ENCODE measurements at regions not wholly inside any gene's neighbourhood (a gene's known extent, or its start where the extent isn't known, plus 50 kb on each side); places are given as distances from the start of the nearest gene placed in this dataset.

- Mint-ChIP-seq H3K9me3 (no peaks in the 10 kb centered on the region), H3K4me1 (ENCODE audit: low read depth) (no peaks in the 10 kb centered on the region)
Observed at GRCh38 chr12:82047446-82047845, 288.3 kb upstream of the PPFIA2 start.

GRCh38 chr12:82040987-82041743 lies 282.0 kb upstream of the PPFIA2 start:
- Mint-ChIP-seq H3K4me1 (ENCODE audit: low read depth) (no peaks in the 10 kb centered on the region), H3K27me3 (ENCODE audit: low read depth) (no peaks in the 10 kb centered on the region), H3K9me3 (no peaks in the 10 kb centered on the region), H3K4me3 (no peak overlapping the region), H3K36me3 (ENCODE audit: insufficient read depth) (no peaks in the 10 kb centered on the region)
- DNase-seq (no peak), ATAC-seq (no peak)

More at GRCh38 chr12:82047446-82047845, 288.3 kb upstream of the PPFIA2 start:
- Mint-ChIP-seq H3K36me3 (ENCODE audit: insufficient read depth) (no peaks in the 10 kb centered on the region), H3K4me3 (no peak overlapping the region), H3K27me3 (ENCODE audit: low read depth) (no peaks in the 10 kb centered on the region)
- ATAC-seq (no peak), DNase-seq (no peak)

- no peak overlapping the region for H3K4me3 Mint-ChIP-seq
- peaks cover 4% of the 10 kb centered on the region for H3K9me3 Mint-ChIP-seq
- no peak for ATAC-seq
- H3K36me3 Mint-ChIP-seq (ENCODE audit: insufficient read depth): no peaks in the 10 kb centered on the region
- no peak for DNase-seq
- H3K27me3 Mint-ChIP-seq (ENCODE audit: low read depth): no peaks in the 10 kb centered on the region
- no peaks in the 10 kb centered on the region for H3K4me1 Mint-ChIP-seq (ENCODE audit: low read depth)
Observed at GRCh38 chr12:82034769-82035168, 275.6 kb upstream of the PPFIA2 start.

- no peaks in the 10 kb centered on the region for H3K36me3 Mint-ChIP-seq (ENCODE audit: insufficient read depth)
- peaks cover 1% of the 10 kb centered on the region for H3K27me3 Mint-ChIP-seq (ENCODE audit: low read depth)
- ATAC-seq (no peak), DNase-seq (no peak)
- no peak overlapping the region for H3K4me3 Mint-ChIP-seq
- peaks cover 2% of the 10 kb centered on the region for H3K9me3 Mint-ChIP-seq
- peaks cover 6% of the 10 kb centered on the region for H3K4me1 Mint-ChIP-seq (ENCODE audit: low read depth)
Observed at GRCh38 chr12:82029936-82030335, 270.8 kb upstream of the PPFIA2 start.

- Mint-ChIP-seq H3K36me3 (ENCODE audit: insufficient read depth) (no peaks in the 10 kb centered on the region), H3K27me3 (ENCODE audit: low read depth) (peaks cover 2% of the 10 kb centered on the region), H3K9me3 (no peaks in the 10 kb centered on the region), H3K4me1 (ENCODE audit: low read depth) (peaks cover 6% of the 10 kb centered on the region), H3K4me3 (no peak overlapping the region)
- DNase-seq (no peak), ATAC-seq (no peak)
Observed at GRCh38 chr12:82028772-82029171, 269.6 kb upstream of the PPFIA2 start.

DNA sequence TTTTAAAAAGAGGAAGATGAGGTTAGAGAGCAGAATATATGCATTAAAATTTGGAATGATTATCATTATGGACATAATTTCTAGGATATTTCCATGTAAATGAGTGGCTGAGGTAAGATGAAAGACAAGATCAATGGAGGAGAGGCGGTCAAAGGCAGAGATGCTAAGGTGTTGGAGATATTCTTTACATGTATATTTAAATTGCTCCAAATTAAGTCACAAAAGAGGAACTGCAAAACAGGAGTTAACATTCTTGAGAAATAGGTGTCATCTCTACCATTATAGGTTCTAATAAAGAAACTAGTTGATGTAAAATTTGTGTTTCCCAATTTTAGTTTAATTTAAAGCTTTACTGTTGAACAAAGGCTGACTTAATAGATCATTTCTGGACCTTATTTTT lies 268.5 kb upstream of the PPFIA2 start:
- ATAC-seq: no peak
- DNase-seq: no peak
- no peaks in the 10 kb centered on the region for H3K36me3 Mint-ChIP-seq (ENCODE audit: insufficient read depth)
- peaks cover 6% of the 10 kb centered on the region for H3K4me1 Mint-ChIP-seq (ENCODE audit: low read depth)
- H3K27me3 Mint-ChIP-seq (ENCODE audit: low read depth): peaks cover 2% of the 10 kb centered on the region
- no peak overlapping the region for H3K4me3 Mint-ChIP-seq
- H3K9me3 Mint-ChIP-seq: no peaks in the 10 kb centered on the region

DNA sequence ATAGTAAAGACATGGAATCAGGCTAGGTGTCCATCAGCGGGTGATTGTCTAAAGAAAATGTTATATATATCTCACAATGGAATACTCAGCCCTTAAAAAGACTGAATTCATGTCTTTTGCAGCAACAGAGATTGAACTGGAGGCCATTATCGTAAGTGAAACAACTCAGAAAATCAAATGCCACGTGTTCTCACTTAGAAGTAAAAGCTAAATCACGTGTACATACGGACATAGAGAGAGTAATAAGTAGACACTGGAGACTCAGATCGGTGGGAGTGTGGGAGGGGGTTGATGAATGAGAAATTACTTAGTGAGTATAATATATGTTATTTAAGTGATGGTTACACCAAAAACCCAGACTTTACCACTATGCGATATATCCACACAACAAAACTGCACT lies 266.3 kb upstream of the PPFIA2 start:
- H3K4me1 Mint-ChIP-seq (ENCODE audit: low read depth): peaks cover 6% of the 10 kb centered on the region
- H3K4me3 Mint-ChIP-seq: no peak overlapping the region
- DNase-seq (no peak), ATAC-seq (no peak)
- peaks cover 2% of the 10 kb centered on the region for H3K27me3 Mint-ChIP-seq (ENCODE audit: low read depth)
- H3K36me3 Mint-ChIP-seq (ENCODE audit: insufficient read depth): no peaks in the 10 kb centered on the region
- H3K9me3 Mint-ChIP-seq: no peaks in the 10 kb centered on the region

DNA sequence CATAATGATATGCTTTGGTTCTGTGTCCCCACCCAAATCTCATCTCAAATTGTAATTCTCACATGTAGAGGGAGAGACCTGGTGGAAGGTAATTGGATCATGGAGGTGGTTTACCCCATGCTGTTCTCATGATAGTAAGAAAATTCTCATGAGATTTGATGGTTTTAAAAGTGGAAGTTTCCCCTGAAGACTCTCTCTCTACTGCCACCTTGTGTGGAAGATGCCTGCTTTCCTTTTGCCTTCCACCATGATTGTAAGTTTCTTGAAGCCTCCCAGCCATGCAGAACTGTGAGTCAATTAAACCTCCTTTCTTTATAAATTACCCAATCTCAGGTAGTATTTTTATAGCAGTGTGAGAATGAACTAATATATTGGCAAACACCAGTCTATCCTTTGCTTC lies 260.4 kb upstream of the PPFIA2 start:
- Mint-ChIP-seq H3K27me3 (ENCODE audit: low read depth) (no peaks in the 10 kb centered on the region), H3K36me3 (ENCODE audit: insufficient read depth) (no peaks in the 10 kb centered on the region), H3K9me3 (peaks cover 15% of the 10 kb centered on the region), H3K4me3 (no peak overlapping the region), H3K4me1 (ENCODE audit: low read depth) (no peaks in the 10 kb centered on the region)
- ATAC-seq (no peak), DNase-seq (no peak)

DNA sequence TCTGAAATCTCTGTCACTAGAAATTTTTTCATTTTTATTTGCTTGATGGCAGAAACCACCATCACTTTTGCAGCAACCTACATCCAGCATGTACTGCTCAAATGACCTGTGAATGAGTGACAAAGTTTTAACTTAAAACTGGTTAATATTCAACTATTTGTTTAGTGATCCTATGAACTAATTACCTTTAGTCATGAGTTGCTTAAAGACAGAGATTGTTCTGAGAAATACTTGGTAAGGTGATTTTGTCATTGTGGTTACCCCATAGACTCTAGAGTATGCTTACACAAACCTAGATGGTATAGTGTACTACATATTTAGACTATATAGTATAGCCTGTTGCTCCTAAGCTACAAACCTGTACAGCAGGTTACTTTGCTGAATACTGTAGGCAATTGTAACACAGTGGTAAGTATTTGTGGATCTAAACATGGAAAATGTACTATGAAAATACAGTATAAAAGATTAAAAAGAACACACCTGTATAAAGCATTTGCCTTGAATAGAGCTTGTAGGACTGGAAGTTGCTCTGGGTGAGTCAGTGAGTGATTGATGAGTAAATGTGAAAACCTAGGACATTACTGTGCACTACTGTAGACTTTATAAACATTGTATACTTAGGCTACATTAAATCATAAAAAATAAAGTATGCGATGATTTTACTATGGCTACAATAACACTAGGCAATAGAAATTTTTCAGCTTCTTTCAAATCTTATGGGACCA lies 256.6 kb upstream of the PPFIA2 start:
- no peaks in the 10 kb centered on the region for H3K36me3 Mint-ChIP-seq (ENCODE audit: insufficient read depth)
- H3K4me1 Mint-ChIP-seq (ENCODE audit: low read depth): no peaks in the 10 kb centered on the region
- no peak for DNase-seq
- peaks cover 15% of the 10 kb centered on the region for H3K9me3 Mint-ChIP-seq
- no peak overlapping the region for H3K4me3 Mint-ChIP-seq
- no peak for ATAC-seq
- no peaks in the 10 kb centered on the region for H3K27me3 Mint-ChIP-seq (ENCODE audit: low read depth)

GRCh38 chr12:82012176-82012575 lies 253.0 kb upstream of the PPFIA2 start:
- H3K4me3 Mint-ChIP-seq: no peak overlapping the region
- H3K36me3 Mint-ChIP-seq (ENCODE audit: insufficient read depth): no peaks in the 10 kb centered on the region
- no peak for DNase-seq
- ATAC-seq: no peak
- H3K9me3 Mint-ChIP-seq: peaks cover 7% of the 10 kb centered on the region
- no peaks in the 10 kb centered on the region for H3K4me1 Mint-ChIP-seq (ENCODE audit: low read depth)
- H3K27me3 Mint-ChIP-seq (ENCODE audit: low read depth): peaks cover 2% of the 10 kb centered on the region

GRCh38 chr12:82009524-82009923 lies 250.4 kb upstream of the PPFIA2 start:
- ATAC-seq: no peak
- no peak for DNase-seq
- no peaks in the 10 kb centered on the region for H3K36me3 Mint-ChIP-seq (ENCODE audit: insufficient read depth)
- H3K4me1 Mint-ChIP-seq (ENCODE audit: low read depth): no peaks in the 10 kb centered on the region
- H3K9me3 Mint-ChIP-seq: no peaks in the 10 kb centered on the region
- H3K4me3 Mint-ChIP-seq: no peak overlapping the region
- peaks cover 2% of the 10 kb centered on the region for H3K27me3 Mint-ChIP-seq (ENCODE audit: low read depth)

- peaks cover 2% of the 10 kb centered on the region for H3K27me3 Mint-ChIP-seq (ENCODE audit: low read depth)
- no peak overlapping the region for H3K4me3 Mint-ChIP-seq
- DNase-seq (no peak), ATAC-seq (no peak)
- H3K36me3 Mint-ChIP-seq (ENCODE audit: insufficient read depth): no peaks in the 10 kb centered on the region
- H3K9me3 Mint-ChIP-seq: no peaks in the 10 kb centered on the region
- no peaks in the 10 kb centered on the region for H3K4me1 Mint-ChIP-seq (ENCODE audit: low read depth)
Observed at GRCh38 chr12:82008251-82008650, 249.1 kb upstream of the PPFIA2 start.

- DNase-seq: no peak
- no peaks in the 10 kb centered on the region for H3K36me3 Mint-ChIP-seq (ENCODE audit: insufficient read depth)
- no peaks in the 10 kb centered on the region for H3K4me1 Mint-ChIP-seq (ENCODE audit: low read depth)
- no peak for ATAC-seq
- no peak overlapping the region for H3K4me3 Mint-ChIP-seq
- no peaks in the 10 kb centered on the region for H3K27me3 Mint-ChIP-seq (ENCODE audit: low read depth)
- H3K9me3 Mint-ChIP-seq: peaks cover 6% of the 10 kb centered on the region
Observed at GRCh38 chr12:81998761-81999378, 239.7 kb upstream of the PPFIA2 start.

- DNase-seq (peak; percentile 6), ATAC-seq (no peak)
- Mint-ChIP-seq H3K27me3 (ENCODE audit: low read depth) (no peaks in the 10 kb centered on the region), H3K4me3 (no peak overlapping the region), H3K9me3 (no peaks in the 10 kb centered on the region), H3K4me1 (ENCODE audit: low read depth) (no peaks in the 10 kb centered on the region), H3K36me3 (ENCODE audit: insufficient read depth) (no peaks in the 10 kb centered on the region)
Observed at GRCh38 chr12:81992461-81992860, 233.3 kb upstream of the PPFIA2 start.

DNA sequence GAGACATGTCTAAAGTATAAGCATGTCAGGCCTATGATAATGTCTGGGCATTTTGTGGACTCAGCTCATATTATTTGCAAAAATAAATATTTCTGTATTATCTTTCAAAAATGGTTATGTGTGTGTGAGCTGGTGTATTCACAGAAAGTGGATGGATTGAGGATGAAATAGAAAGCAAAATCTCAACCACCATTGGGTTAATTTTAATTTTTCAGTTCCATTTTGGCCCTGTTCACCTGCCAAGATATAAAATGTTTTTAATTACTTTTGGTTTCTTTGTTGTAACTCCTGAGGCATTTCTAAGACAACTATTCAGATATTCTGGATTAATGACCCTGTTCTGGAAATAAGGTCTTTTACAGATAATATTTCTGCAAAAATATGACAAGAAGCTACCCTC lies 232.7 kb upstream of the PPFIA2 start:
- no peaks in the 10 kb centered on the region for H3K9me3 Mint-ChIP-seq
- no peaks in the 10 kb centered on the region for H3K36me3 Mint-ChIP-seq (ENCODE audit: insufficient read depth)
- H3K27me3 Mint-ChIP-seq (ENCODE audit: low read depth): no peaks in the 10 kb centered on the region
- ATAC-seq: no peak
- H3K4me3 Mint-ChIP-seq: no peak overlapping the region
- no peak for DNase-seq
- H3K4me1 Mint-ChIP-seq (ENCODE audit: low read depth): no peaks in the 10 kb centered on the region

Measured in activated T-cell treated with anti-CD3 and anti-CD28 coated beads, Interleukin-2, amount 50 U/mL, for 4 hours (primary cell).